ENCODE measurements at regions not wholly inside any gene's neighbourhood (a gene's known extent, or its start where the extent isn't known, plus 50 kb on each side); places are given as distances from the start of the nearest gene placed in this dataset.

DNA sequence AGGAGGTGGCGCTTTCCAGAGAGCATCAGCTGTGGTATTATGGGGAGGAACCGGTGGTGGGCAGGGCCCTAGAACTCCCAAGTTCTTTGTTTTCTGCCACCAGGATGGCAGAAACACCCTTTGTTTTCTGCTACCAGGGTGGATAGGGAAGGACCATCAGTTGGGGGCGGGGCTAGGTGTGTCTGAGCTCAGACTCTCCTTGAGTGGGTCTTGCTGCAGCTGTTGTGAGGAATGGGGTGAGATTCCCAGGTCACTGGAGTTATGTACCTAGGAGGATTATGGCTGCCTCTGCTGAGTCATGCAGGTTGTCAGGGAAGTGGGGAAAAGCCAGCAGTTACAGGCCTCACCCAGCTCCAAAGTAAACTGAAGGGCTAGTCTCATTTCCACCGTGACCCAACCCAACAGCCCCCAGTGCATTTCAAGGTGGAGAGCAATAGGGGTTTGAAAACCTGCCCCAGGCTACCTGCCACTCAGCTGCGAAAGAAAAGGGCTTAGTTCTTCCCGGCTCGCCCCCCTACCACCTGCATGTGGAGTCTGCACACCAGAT lies 167.8 kb upstream of the FAM241A start:
- no peak for FAIRE-seq
- DNase-seq (ENCODE audit: low read depth, low spot score): no peak
- Histone ChIP-seq H3K4me2 (ENCODE audit: insufficient read depth, low read length) (no peak overlapping the region), H3K36me3 (ENCODE audit: control insufficient read depth in 2 of 2, extremely low read depth in 1 of 2, insufficient read depth in 2 of 2, low read length in 2 of 2) (no peaks in the 10 kb centered on the region), H3K27ac (ENCODE audit: insufficient read depth, low read depth, low read length) (no peak overlapping the region), H3K9ac (replicated peaks; ENCODE audit: extremely low read depth, insufficient read depth, low read length) (no peak overlapping the region), H4K20me1 (replicated peaks; ENCODE audit: control insufficient read depth, extremely low read depth, insufficient read depth, low read length) (no peaks in the 10 kb centered on the region), H2AFZ (ENCODE audit: low read depth, low read length) (no peak overlapping the region), H3K4me1 (ENCODE audit: control insufficient read depth, extremely low read depth, insufficient read depth, low read length) (no peaks in the 10 kb centered on the region), H3K27me3 (ENCODE audit: control insufficient read depth in 2 of 2, insufficient read depth in 2 of 2, low read length in 2 of 2) (no peaks in the 10 kb centered on the region), H3K9me1 (replicated peaks; ENCODE audit: control insufficient read depth, extremely low read depth, insufficient read depth, low read length) (no peaks in the 10 kb centered on the region), H3K79me2 (ENCODE audit: control insufficient read depth, insufficient read depth, low read length) (no peaks in the 10 kb centered on the region), H3K4me3 (replicated peaks in 1 of 3; ENCODE audit: insufficient read depth in 1 of 3, low read depth in 1 of 3, low read length in 3 of 3) (no peak overlapping the region), H3K9me3 (replicated peaks; ENCODE audit: control insufficient read depth, insufficient read depth, low read length) (no peaks in the 10 kb centered on the region)
- ChIA-PET CTCF (no interaction called here), POLR2A (no interaction called here)
- no TSS peak for BruUV-seq (replicated peaks)
- intact Hi-C loops (cut with micrococcal nuclease): no loop called here
- TF ChIP-seq GATA2 (IDR thresholded peaks at IDR 0.05; ENCODE audit: insufficient read depth, insufficient read length, low read depth, low read length): no peak
- no peak for TF ChIP-seq MYC (IDR thresholded peaks at IDR 0.05; ENCODE audit: low read depth, low read length)
- TF ChIP-seq JUN (IDR thresholded peaks at IDR 0.05; ENCODE audit: borderline replicate concordance, insufficient read depth, insufficient read length, low read depth): no peak
- TF ChIP-seq FOS (IDR thresholded peaks at IDR 0.05; ENCODE audit: borderline replicate concordance, insufficient read depth, low read length): no peak
- no peak for TF ChIP-seq POLR2AphosphoS5 (IDR thresholded peaks at IDR 0.05; ENCODE audit: insufficient read depth, low read depth, low read length)
- no peak for TF ChIP-seq POLR2A (IDR thresholded peaks at IDR 0.05; ENCODE audit: low read depth, low read length)
- TF ChIP-seq MAX (IDR thresholded peaks at IDR 0.05; ENCODE audit: insufficient read depth, insufficient read length): no peak
- dilution Hi-C loops (cut with MboI; ENCODE audit: extremely low pct_ligation_motif_present, low sequenced_read_pairs): no loop called here

DNA sequence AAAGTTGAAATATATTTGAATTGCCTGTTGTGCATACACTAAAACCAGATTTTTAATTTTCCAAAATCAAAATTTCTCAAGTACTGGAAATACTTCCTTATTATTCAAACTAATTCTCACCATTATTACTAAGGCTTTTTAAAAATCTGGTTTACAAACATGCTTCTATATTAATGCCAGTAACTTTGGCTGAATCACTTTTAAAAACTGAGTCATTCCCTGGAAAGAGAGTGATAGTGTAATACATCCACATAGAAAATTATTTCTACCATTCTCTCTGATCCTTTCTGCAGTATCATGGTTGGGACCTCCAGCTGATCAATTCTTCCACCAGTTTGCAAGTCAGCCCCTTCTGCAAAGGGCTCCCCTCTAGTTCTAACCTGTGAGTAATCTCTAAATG lies 165.3 kb upstream of the FAM241A start:
- H3K27me3 ChIP-seq (ENCODE audit: control insufficient read depth in 2 of 2, insufficient read depth in 2 of 2, low read length in 2 of 2): peaks cover 1 to 2% of the 10 kb centered on the region in 2 experiments
- H3K4me1 ChIP-seq (ENCODE audit: control insufficient read depth, extremely low read depth, insufficient read depth, low read length): no peaks in the 10 kb centered on the region
- no peaks in the 10 kb centered on the region for H3K36me3 ChIP-seq (ENCODE audit: control insufficient read depth in 2 of 2, extremely low read depth in 1 of 2, insufficient read depth in 2 of 2, low read length in 2 of 2)
- no peak overlapping the region for H3K9ac ChIP-seq (replicated peaks; ENCODE audit: extremely low read depth, insufficient read depth, low read length)
- H3K9me1 ChIP-seq (replicated peaks; ENCODE audit: control insufficient read depth, extremely low read depth, insufficient read depth, low read length): no peaks in the 10 kb centered on the region
- no TSS peak for BruUV-seq (replicated peaks)
- ChIA-PET CTCF (interaction anchor here (1.1 kb wide), 1 partner anchor 9 kb away, joined by 3 read pairs; no protein-coding TSS in a partner anchor), POLR2A (no interaction called here)
- no peaks in the 10 kb centered on the region for H3K79me2 ChIP-seq (ENCODE audit: control insufficient read depth, insufficient read depth, low read length)
- no peak for FAIRE-seq
- intact Hi-C loops (cut with micrococcal nuclease) (no loop called here), dilution Hi-C loops (cut with MboI; ENCODE audit: extremely low pct_ligation_motif_present, low sequenced_read_pairs) (no loop called here)
- TF ChIP-seq GATA2 (IDR thresholded peaks at IDR 0.05; ENCODE audit: insufficient read depth, insufficient read length, low read depth, low read length) (no peak), FOS (IDR thresholded peaks at IDR 0.05; ENCODE audit: borderline replicate concordance, insufficient read depth, low read length) (no peak), POLR2AphosphoS5 (IDR thresholded peaks at IDR 0.05; ENCODE audit: insufficient read depth, low read depth, low read length) (no peak), POLR2A (IDR thresholded peaks at IDR 0.05; ENCODE audit: low read depth, low read length) (no peak), MYC (IDR thresholded peaks at IDR 0.05; ENCODE audit: low read depth, low read length) (no peak), EZH2 (IDR thresholded peaks at IDR 0.05; ENCODE audit: borderline replicate concordance, low read depth, low read length, severe bottlenecking) (no peak), MAX (IDR thresholded peaks at IDR 0.05; ENCODE audit: insufficient read depth, insufficient read length) (no peak), JUN (IDR thresholded peaks at IDR 0.05; ENCODE audit: borderline replicate concordance, insufficient read depth, insufficient read length, low read depth) (no peak)
- TF ChIP-seq, protein P1, sequence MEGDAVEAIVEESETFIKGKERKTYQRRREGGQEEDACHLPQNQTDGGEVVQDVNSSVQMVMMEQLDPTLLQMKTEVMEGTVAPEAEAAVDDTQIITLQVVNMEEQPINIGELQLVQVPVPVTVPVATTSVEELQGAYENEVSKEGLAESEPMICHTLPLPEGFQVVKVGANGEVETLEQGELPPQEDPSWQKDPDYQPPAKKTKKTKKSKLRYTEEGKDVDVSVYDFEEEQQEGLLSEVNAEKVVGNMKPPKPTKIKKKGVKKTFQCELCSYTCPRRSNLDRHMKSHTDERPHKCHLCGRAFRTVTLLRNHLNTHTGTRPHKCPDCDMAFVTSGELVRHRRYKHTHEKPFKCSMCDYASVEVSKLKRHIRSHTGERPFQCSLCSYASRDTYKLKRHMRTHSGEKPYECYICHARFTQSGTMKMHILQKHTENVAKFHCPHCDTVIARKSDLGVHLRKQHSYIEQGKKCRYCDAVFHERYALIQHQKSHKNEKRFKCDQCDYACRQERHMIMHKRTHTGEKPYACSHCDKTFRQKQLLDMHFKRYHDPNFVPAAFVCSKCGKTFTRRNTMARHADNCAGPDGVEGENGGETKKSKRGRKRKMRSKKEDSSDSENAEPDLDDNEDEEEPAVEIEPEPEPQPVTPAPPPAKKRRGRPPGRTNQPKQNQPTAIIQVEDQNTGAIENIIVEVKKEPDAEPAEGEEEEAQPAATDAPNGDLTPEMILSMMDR (IDR thresholded peaks at IDR 0.05; ENCODE audit: extremely low read depth in 1 of 2, insufficient read depth in 1 of 2, low read depth in 1 of 2, low read length in 2 of 2): no peak
- no peaks in the 10 kb centered on the region for H4K20me1 ChIP-seq (replicated peaks; ENCODE audit: control insufficient read depth, extremely low read depth, insufficient read depth, low read length)
- H3K4me2 ChIP-seq (ENCODE audit: insufficient read depth, low read length): no peak overlapping the region
- no peak for DNase-seq (ENCODE audit: low read depth, low spot score)
- H3K27ac ChIP-seq (ENCODE audit: insufficient read depth, low read depth, low read length): no peak overlapping the region
- no peaks in the 10 kb centered on the region for H3K9me3 ChIP-seq (replicated peaks; ENCODE audit: control insufficient read depth, insufficient read depth, low read length)
- no peak overlapping the region for H2AFZ ChIP-seq (ENCODE audit: low read depth, low read length)
- H3K4me3 ChIP-seq (replicated peaks in 1 of 3; ENCODE audit: insufficient read depth in 1 of 3, low read depth in 1 of 3, low read length in 3 of 3): no peak overlapping the region

All from endothelial cell of umbilical vein (primary cell).